ENCODE measurements at regions not wholly inside any gene's neighbourhood (a gene's known extent, or its start where the extent isn't known, plus 50 kb on each side); places are given as distances from the start of the nearest gene placed in this dataset.

DNA sequence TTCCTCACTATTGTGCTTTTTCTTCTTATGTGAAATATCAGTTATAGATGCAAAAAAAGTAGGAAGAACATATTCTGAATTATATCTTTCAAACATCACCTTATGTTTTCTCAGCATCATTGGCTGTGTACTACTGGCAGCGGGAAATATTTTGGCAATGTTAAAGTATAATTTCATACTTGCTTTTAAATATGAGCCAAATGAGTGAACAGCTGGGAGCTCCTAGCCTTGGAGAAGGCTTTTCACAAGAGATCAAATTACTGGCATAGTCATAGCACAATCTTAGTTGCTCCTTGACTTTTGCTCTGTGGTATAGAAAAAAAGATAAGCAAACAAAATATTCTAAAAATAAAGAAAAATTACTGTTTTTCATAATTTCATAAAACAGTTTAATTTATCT, 1575.8 kb upstream of the PABPC4L start:
- no peak for DNase-seq (ENCODE audit: extremely low spot score, unreplicated experiment)
- TF ChIP-seq CTCF (IDR thresholded peaks at IDR 0.05) = no peak
- H3K27me3 Mint-ChIP-seq (ENCODE audit: unreplicated experiment) = no peaks in the 10 kb centered on the region
- H3K4me1 Mint-ChIP-seq (ENCODE audit: unreplicated experiment) = no peaks in the 10 kb centered on the region
- no peaks in the 10 kb centered on the region for H3K36me3 Mint-ChIP-seq (ENCODE audit: unreplicated experiment)
- peaks cover 5% of the 10 kb centered on the region for H3K9me3 Mint-ChIP-seq (ENCODE audit: unreplicated experiment)
- no peak overlapping the region for H3K4me3 Mint-ChIP-seq (ENCODE audit: unreplicated experiment)
- H3K27ac Mint-ChIP-seq (ENCODE audit: unreplicated experiment) = no peak overlapping the region

- H3K9me3 Mint-ChIP-seq (ENCODE audit: unreplicated experiment) = peaks cover 5% of the 10 kb centered on the region
- TF ChIP-seq CTCF (IDR thresholded peaks at IDR 0.05) = no peak
- DNase-seq (ENCODE audit: extremely low spot score, unreplicated experiment) = no peak
- H3K36me3 Mint-ChIP-seq (ENCODE audit: unreplicated experiment) = no peaks in the 10 kb centered on the region
- H3K4me3 Mint-ChIP-seq (ENCODE audit: unreplicated experiment) = no peak overlapping the region
- H3K4me1 Mint-ChIP-seq (ENCODE audit: unreplicated experiment) = no peaks in the 10 kb centered on the region
- H3K27me3 Mint-ChIP-seq (ENCODE audit: unreplicated experiment) = no peaks in the 10 kb centered on the region
- H3K27ac Mint-ChIP-seq (ENCODE audit: unreplicated experiment) = no peak overlapping the region
Observed at GRCh38 chr4:135775909-135776308, 1574.3 kb upstream of the PABPC4L start.

DNA sequence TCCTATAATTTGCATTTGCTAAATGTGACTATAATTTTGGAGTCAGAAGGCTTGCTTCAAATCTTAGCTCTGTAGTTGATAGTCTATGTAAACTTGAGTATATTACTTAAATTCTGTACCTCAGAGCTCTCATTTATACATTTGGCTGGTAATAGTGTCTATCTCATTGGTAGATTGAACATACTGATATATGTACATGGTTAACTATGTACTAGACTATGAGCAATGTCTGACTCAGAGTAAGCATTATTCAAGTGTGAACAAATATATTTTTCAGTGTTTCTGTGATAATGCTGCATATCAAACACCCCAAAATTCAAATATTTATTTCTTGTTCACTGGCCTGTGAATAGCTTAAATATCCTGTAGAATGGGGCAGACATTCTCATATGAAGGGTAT, 1568.9 kb upstream of the PABPC4L start:
- Mint-ChIP-seq H3K27ac (ENCODE audit: unreplicated experiment) (no peak overlapping the region), H3K4me3 (ENCODE audit: unreplicated experiment) (no peak overlapping the region), H3K9me3 (ENCODE audit: unreplicated experiment) (peaks cover 13% of the 10 kb centered on the region), H3K27me3 (ENCODE audit: unreplicated experiment) (no peaks in the 10 kb centered on the region), H3K4me1 (ENCODE audit: unreplicated experiment) (no peaks in the 10 kb centered on the region), H3K36me3 (ENCODE audit: unreplicated experiment) (no peaks in the 10 kb centered on the region)
- no peak for DNase-seq (ENCODE audit: extremely low spot score, unreplicated experiment)
- no peak for TF ChIP-seq CTCF (IDR thresholded peaks at IDR 0.05)

- no peak for TF ChIP-seq CTCF (IDR thresholded peaks at IDR 0.05)
- peaks cover 14% of the 10 kb centered on the region for H3K9me3 Mint-ChIP-seq (ENCODE audit: unreplicated experiment)
- no peaks in the 10 kb centered on the region for H3K4me1 Mint-ChIP-seq (ENCODE audit: unreplicated experiment)
- no peak for DNase-seq (ENCODE audit: extremely low spot score, unreplicated experiment)
- H3K27me3 Mint-ChIP-seq (ENCODE audit: unreplicated experiment) = no peaks in the 10 kb centered on the region
- no peaks in the 10 kb centered on the region for H3K36me3 Mint-ChIP-seq (ENCODE audit: unreplicated experiment)
- no peak overlapping the region for H3K4me3 Mint-ChIP-seq (ENCODE audit: unreplicated experiment)
- no peak overlapping the region for H3K27ac Mint-ChIP-seq (ENCODE audit: unreplicated experiment)
Observed at GRCh38 chr4:135744928-135745327, 1543.3 kb upstream of the PABPC4L start.

DNA sequence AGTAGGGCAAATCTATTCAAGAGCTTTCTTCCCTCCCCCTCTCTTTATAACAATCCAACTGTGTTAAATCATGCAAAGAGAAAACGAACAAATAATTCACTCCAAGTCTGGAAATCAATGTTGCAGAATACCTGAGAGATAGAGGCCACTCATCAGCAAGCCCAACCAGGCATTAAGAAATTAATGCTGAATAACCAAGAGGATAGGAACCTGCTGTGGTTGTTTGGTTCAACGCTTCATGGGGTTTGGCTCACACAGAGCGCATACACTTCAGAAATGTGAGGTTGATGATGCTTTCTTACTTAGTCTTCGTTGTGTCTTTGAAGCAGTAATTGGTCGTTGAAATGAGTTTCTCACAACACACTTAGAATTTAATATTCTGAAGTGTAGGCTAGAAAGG, 1540.0 kb upstream of the PABPC4L start:
- Mint-ChIP-seq H3K27ac (ENCODE audit: unreplicated experiment) (no peak overlapping the region), H3K36me3 (ENCODE audit: unreplicated experiment) (no peaks in the 10 kb centered on the region), H3K4me1 (ENCODE audit: unreplicated experiment) (peaks cover 8% of the 10 kb centered on the region), H3K4me3 (ENCODE audit: unreplicated experiment) (no peak overlapping the region), H3K27me3 (ENCODE audit: unreplicated experiment) (no peaks in the 10 kb centered on the region), H3K9me3 (ENCODE audit: unreplicated experiment) (peaks cover 4% of the 10 kb centered on the region)
- no peak for DNase-seq (ENCODE audit: extremely low spot score, unreplicated experiment)
- TF ChIP-seq CTCF (IDR thresholded peaks at IDR 0.05) = no peak
